ENCODE measurements at regions not wholly inside any gene's neighbourhood (a gene's known extent, or its start where the extent isn't known, plus 50 kb on each side); places are given as distances from the start of the nearest gene placed in this dataset.
A peak's percentile ranks its signal among the peaks of the same experiment; 100 is the strongest.

GRCh38 chr20:43849496-43850186 lies 65.0 kb upstream of the TOX2 start:
- TF ChIP-seq EP300 (IDR thresholded peaks at IDR 0.05) (peak; percentile 72), POLR2A (IDR thresholded peaks at IDR 0.05) (no peak)
- TF ChIP-seq, protein P1, sequence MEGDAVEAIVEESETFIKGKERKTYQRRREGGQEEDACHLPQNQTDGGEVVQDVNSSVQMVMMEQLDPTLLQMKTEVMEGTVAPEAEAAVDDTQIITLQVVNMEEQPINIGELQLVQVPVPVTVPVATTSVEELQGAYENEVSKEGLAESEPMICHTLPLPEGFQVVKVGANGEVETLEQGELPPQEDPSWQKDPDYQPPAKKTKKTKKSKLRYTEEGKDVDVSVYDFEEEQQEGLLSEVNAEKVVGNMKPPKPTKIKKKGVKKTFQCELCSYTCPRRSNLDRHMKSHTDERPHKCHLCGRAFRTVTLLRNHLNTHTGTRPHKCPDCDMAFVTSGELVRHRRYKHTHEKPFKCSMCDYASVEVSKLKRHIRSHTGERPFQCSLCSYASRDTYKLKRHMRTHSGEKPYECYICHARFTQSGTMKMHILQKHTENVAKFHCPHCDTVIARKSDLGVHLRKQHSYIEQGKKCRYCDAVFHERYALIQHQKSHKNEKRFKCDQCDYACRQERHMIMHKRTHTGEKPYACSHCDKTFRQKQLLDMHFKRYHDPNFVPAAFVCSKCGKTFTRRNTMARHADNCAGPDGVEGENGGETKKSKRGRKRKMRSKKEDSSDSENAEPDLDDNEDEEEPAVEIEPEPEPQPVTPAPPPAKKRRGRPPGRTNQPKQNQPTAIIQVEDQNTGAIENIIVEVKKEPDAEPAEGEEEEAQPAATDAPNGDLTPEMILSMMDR (IDR thresholded peaks at IDR 0.05): no peak
